ENCODE measurements at regions not wholly inside any gene's neighbourhood (a gene's known extent, or its start where the extent isn't known, plus 50 kb on each side); places are given as distances from the start of the nearest gene placed in this dataset.

DNA sequence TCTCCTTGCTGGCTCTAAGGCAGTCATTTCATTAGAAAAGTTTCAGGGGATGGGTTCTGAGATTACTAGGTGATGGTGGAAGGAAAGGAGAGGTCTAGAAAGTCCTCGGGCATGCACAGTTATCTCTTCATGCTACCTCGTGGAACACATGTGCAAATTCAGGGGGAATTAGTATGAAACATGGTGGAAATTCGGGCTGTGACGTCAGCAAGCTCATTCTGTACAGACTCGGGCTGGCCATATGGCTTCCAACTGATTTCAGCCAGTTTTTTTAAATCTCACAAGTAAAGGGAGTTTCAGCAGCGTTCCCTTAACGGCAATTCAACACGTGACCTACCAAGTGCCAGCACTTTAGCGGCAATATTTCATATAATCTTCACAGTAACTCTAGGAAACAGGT lies 251.1 kb downstream of the TBL1XR1 start:
- Histone ChIP-seq H3K27ac (no peak overlapping the region), H3K9me2 (ENCODE audit: insufficient read depth) (no peaks in the 10 kb centered on the region), H3K9ac (no peak overlapping the region), H2AFZ (no peak overlapping the region), H3K79me2 (ENCODE audit: insufficient read depth) (no peaks in the 10 kb centered on the region), H3K27me3 (replicated peaks; ENCODE audit: insufficient read depth) (no peaks in the 10 kb centered on the region), H3K4me2 (ENCODE audit: unreplicated experiment) (no peak overlapping the region), H3K4me1 (ENCODE audit: insufficient read depth) (peaks cover 16% of the 10 kb centered on the region), H3F3A (ENCODE audit: insufficient read depth) (peaks cover 18% of the 10 kb centered on the region), H3K4me3 (no peak overlapping the region), H4K20me1 (ENCODE audit: insufficient read depth) (no peaks in the 10 kb centered on the region), H3K9me3 (ENCODE audit: low read depth) (no peaks in the 10 kb centered on the region), H3K36me3 (ENCODE audit: low read depth) (no peaks in the 10 kb centered on the region)
- WGBS, 2 experiments (ENCODE audit: low coverage in 1 of 2, low lambda C conversion rate in 2 of 2, missing lambda C conversion rate in 2 of 2): 60 to 64% methylated on average over 9 of the region's 9 CpGs
- no peak for DNase-seq
- TF ChIP-seq EZH2phosphoT487 (IDR thresholded peaks at IDR 0.05; ENCODE audit: insufficient read depth, low read depth) (no peak), EZH2 (IDR thresholded peaks at IDR 0.05; ENCODE audit: insufficient read depth, poor library complexity, severe bottlenecking) (no peak)
- in situ Hi-C loops (cut with MboI): no loop called here

DNA sequence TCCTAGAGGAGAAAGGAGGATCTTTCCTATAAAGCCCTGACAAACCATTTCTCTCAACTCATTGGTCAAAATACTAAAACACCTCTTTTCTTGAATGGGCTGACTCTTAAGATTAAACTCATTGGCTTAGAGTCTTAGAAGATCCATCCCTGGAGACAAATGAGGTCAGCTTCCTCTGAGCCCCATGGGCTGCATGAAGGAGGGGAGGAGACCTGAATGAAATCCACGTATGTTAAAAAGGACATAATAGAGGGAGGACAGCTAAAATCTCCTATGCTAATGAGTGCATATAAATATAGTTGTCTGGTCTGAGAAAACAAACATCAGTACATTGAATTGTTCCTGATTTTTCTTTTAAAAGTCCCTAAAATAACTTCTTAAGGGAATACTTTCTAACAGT lies 255.0 kb downstream of the TBL1XR1 start:
- H3K27me3 ChIP-seq (replicated peaks; ENCODE audit: insufficient read depth): no peaks in the 10 kb centered on the region
- WGBS, 2 experiments (ENCODE audit: low coverage in 1 of 2, low lambda C conversion rate in 2 of 2, missing lambda C conversion rate in 2 of 2): 61 to 97% methylated on average over 1 of the region's 1 CpG
- in situ Hi-C loops (cut with MboI): no loop called here
- no peak overlapping the region for H2AFZ ChIP-seq
- peaks cover 4% of the 10 kb centered on the region; the same call in 1 of the 2 replicates for H3K4me1 ChIP-seq (ENCODE audit: insufficient read depth)
- no peaks in the 10 kb centered on the region for H4K20me1 ChIP-seq (ENCODE audit: insufficient read depth)
- no peaks in the 10 kb centered on the region for H3K79me2 ChIP-seq (ENCODE audit: insufficient read depth)
- TF ChIP-seq EZH2 (IDR thresholded peaks at IDR 0.05; ENCODE audit: insufficient read depth, poor library complexity, severe bottlenecking): no peak
- TF ChIP-seq EZH2phosphoT487 (IDR thresholded peaks at IDR 0.05; ENCODE audit: insufficient read depth, low read depth): no peak
- H3K9ac ChIP-seq: no peak overlapping the region
- H3K4me2 ChIP-seq (ENCODE audit: unreplicated experiment): no peak overlapping the region
- no peaks in the 10 kb centered on the region; the same call in 1 of the 2 replicates for H3F3A ChIP-seq (ENCODE audit: insufficient read depth)
- H3K9me3 ChIP-seq (ENCODE audit: low read depth): no peaks in the 10 kb centered on the region
- no peak overlapping the region for H3K27ac ChIP-seq
- DNase-seq: no peak
- no peaks in the 10 kb centered on the region for H3K36me3 ChIP-seq (ENCODE audit: low read depth)
- no peaks in the 10 kb centered on the region for H3K9me2 ChIP-seq (ENCODE audit: insufficient read depth)
- no peak overlapping the region for H3K4me3 ChIP-seq

DNA sequence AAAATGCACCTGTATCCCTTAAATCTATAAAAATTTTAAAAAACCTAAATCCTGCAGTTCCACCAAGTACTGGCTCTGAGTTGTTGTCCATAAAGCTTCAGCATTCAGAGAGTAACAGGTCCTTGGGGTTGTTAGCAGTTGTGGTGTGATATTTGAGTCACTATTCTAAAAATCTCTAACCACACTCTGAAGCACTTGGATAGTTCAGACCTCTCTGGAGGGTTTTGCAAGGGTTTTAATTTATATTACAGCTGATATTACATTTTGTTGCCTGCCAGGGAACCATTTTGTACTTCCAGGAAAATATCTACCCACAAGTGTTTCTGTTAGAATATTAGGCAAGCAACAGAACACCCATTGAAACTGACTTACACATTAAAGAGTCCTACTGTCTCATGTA lies 255.6 kb downstream of the TBL1XR1 start:
- H3K79me2 ChIP-seq (ENCODE audit: insufficient read depth): no peaks in the 10 kb centered on the region
- no peak overlapping the region for H3K4me2 ChIP-seq (ENCODE audit: unreplicated experiment)
- in situ Hi-C loops (cut with MboI): no loop called here
- H3K9me3 ChIP-seq (ENCODE audit: low read depth): no peaks in the 10 kb centered on the region
- no peaks in the 10 kb centered on the region for H4K20me1 ChIP-seq (ENCODE audit: insufficient read depth)
- no peak overlapping the region for H3K4me3 ChIP-seq
- DNase-seq: no peak
- H3K9ac ChIP-seq: no peak overlapping the region
- peaks cover 7% of the 10 kb centered on the region; the same call in 1 of the 2 replicates for H3K4me1 ChIP-seq (ENCODE audit: insufficient read depth)
- TF ChIP-seq EZH2phosphoT487 (IDR thresholded peaks at IDR 0.05; ENCODE audit: insufficient read depth, low read depth) (no peak), EZH2 (IDR thresholded peaks at IDR 0.05; ENCODE audit: insufficient read depth, poor library complexity, severe bottlenecking) (no peak)
- H3K36me3 ChIP-seq (ENCODE audit: low read depth): no peaks in the 10 kb centered on the region
- no peaks in the 10 kb centered on the region for H3K9me2 ChIP-seq (ENCODE audit: insufficient read depth)
- H3K27ac ChIP-seq: no peak overlapping the region
- H3F3A ChIP-seq (ENCODE audit: insufficient read depth): no peaks in the 10 kb centered on the region; the same call in 1 of the 2 replicates
- no peaks in the 10 kb centered on the region for H3K27me3 ChIP-seq (replicated peaks; ENCODE audit: insufficient read depth)
- H2AFZ ChIP-seq: no peak overlapping the region

DNA sequence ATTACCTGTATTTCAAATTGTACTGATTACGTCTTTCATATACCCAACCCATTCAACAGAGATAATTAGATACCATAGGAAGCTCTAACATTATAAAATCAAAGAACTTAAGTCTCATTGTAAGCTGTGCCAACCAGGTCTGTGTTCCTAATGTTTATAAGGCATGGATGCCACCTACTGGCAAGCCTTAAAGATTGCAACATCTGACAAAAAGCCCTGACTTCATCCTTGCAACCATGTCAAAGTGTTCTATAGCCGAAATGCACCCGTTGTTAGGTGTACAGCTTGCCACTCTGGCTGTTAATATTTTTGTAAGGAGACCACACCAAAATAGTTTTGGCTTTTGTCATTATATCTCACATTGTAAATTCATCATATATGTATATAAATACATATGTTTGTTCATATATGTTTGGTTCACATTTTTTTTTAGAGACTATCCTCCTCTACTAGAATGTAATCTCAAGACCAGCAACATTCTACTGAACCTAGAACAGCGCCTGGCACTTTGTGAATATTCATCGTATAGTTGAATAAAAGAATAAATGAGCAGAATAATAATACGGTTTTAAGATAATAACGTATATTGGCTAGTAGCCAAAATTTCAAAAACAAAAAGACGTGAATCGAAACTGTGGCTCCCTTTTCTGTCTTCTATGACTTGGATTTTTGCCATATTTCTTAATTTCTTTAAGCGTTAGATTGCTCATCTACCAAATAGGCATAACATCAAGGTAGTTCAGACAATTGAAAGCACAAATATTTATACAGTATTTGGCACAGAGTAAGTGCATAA lies 258.1 kb downstream of the TBL1XR1 start:
- TF ChIP-seq EZH2 (IDR thresholded peaks at IDR 0.05; ENCODE audit: insufficient read depth, poor library complexity, severe bottlenecking) (no peak), EZH2phosphoT487 (IDR thresholded peaks at IDR 0.05; ENCODE audit: insufficient read depth, low read depth) (no peak)
- Histone ChIP-seq H3K9ac (no peak overlapping the region), H3K9me3 (ENCODE audit: low read depth) (no peaks in the 10 kb centered on the region), H4K20me1 (ENCODE audit: insufficient read depth) (no peaks in the 10 kb centered on the region), H2AFZ (no peak overlapping the region), H3K9me2 (ENCODE audit: insufficient read depth) (no peaks in the 10 kb centered on the region), H3K4me3 (no peak overlapping the region), H3K27ac (no peak overlapping the region), H3K4me2 (ENCODE audit: unreplicated experiment) (no peak overlapping the region), H3K4me1 (ENCODE audit: insufficient read depth) (peaks cover 7% of the 10 kb centered on the region; the same call in 1 of the 2 replicates), H3F3A (ENCODE audit: insufficient read depth) (no peaks in the 10 kb centered on the region; the same call in 1 of the 2 replicates), H3K27me3 (replicated peaks; ENCODE audit: insufficient read depth) (no peaks in the 10 kb centered on the region), H3K36me3 (ENCODE audit: low read depth) (no peaks in the 10 kb centered on the region), H3K79me2 (ENCODE audit: insufficient read depth) (no peaks in the 10 kb centered on the region)
- WGBS, 2 experiments (ENCODE audit: low coverage in 1 of 2, low lambda C conversion rate in 2 of 2, missing lambda C conversion rate in 2 of 2): 25 to 29% methylated on average over 10 of the region's 10 CpGs
- in situ Hi-C loops (cut with MboI): no loop called here
- DNase-seq: peak; percentile 90
